Thyroid gland (tissue), 4 donors: ENCODE measurements at regions not wholly inside any gene's neighbourhood (a gene's known extent, or its start where the extent isn't known, plus 50 kb on each side); places are given as distances from the start of the nearest gene placed in this dataset.

Experiments used
- CTCF ChIP-seq, 6 experiments: fragments of 200-600 bp in 3 of 6; fragments of 450-650 bp in 3 of 6; sonication (generic) in 3 of 6; IDR thresholded peaks; one replicate each; pipeline ENCODE4 v1.5.1; 2016 to 2019; ENCODE audit warnings: antibody characterized with exemption in 6 of 6, mild to moderate bottlenecking in 2 of 6, inconsistent platforms in 1 of 6, moderate library complexity in 1 of 6
- POLR2A ChIP-seq, 2 donors: fragments of 450-650 bp; IDR thresholded peaks; one replicate each; pipeline ENCODE4 v1.6.1; 2017; ENCODE audit warnings: antibody characterized with exemption in 2 of 2, mild to moderate bottlenecking in 2 of 2, moderate library complexity in 1 of 2

- TF ChIP-seq CTCF (IDR thresholded peaks at IDR 0.05) (no peak), POLR2A (IDR thresholded peaks at IDR 0.05) (no peak)
Observed at GRCh38 chr22:45073064-45073463, 63.3 kb upstream of the PHF21B start.
